GM19351 (cell line): ENCODE measurements at regions not wholly inside any gene's neighbourhood (a gene's known extent, or its start where the extent isn't known, plus 50 kb on each side); places are given as distances from the start of the nearest gene placed in this dataset.

Experiments
- ATAC-seq: cut with Tn5 transposase; IDR thresholded peaks from one replicate; pipeline ENCODE4 v1.9.1; 2021; ENCODE audit warnings: mild to moderate bottlenecking, moderate library complexity; ENCODE audit not compliant: unreplicated experiment

- ATAC-seq = peak; percentile 69
Measured at GRCh38 chrX:102067966-102068723, 57.3 kb upstream of the TCEAL2 start.

GRCh38 chrX:102063445-102064074 is 61.9 kb upstream of the TCEAL2 start:
- no peak for ATAC-seq

- no peak for ATAC-seq
Measured at GRCh38 chrX:102044496-102044895, 81.0 kb upstream of the TCEAL2 start.

- ATAC-seq = no peak
Measured at GRCh38 chrX:102043380-102043779, 82.1 kb upstream of the TCEAL2 start.

GRCh38 chrX:102042372-102043325 is 82.8 kb upstream of the TCEAL2 start:
- ATAC-seq = no peak

GRCh38 chrX:102029026-102029425 is 96.5 kb upstream of the TCEAL2 start:
- ATAC-seq = no peak

- ATAC-seq = no peak
Measured at GRCh38 chrX:102018208-102018607, 86.4 kb upstream of the ZMAT1 start.

- ATAC-seq = no peak
Measured at GRCh38 chrX:102008901-102009300, 77.1 kb upstream of the ZMAT1 start.

- no peak for ATAC-seq
Measured at GRCh38 chrX:101999644-102000539, 68.1 kb upstream of the ZMAT1 start.

GRCh38 chrX:101993335-101993734 is 61.5 kb upstream of the ZMAT1 start:
- ATAC-seq = no peak

GRCh38 chrX:101986586-101986985 is 54.8 kb upstream of the ZMAT1 start:
- no peak for ATAC-seq
